Epithelial cell of proximal tubule (primary cell): ENCODE measurements at regions not wholly inside any gene's neighbourhood (a gene's known extent, or its start where the extent isn't known, plus 50 kb on each side); places are given as distances from the start of the nearest gene placed in this dataset.

Experiments
- DNase-seq: peaks from one replicate; pipeline ENCODE4 v3.0.0-alpha.2; 2011; ENCODE audit warnings: low read depth
- H3K4me3 ChIP-seq: 2 replicates; pipeline ENCODE4 v1.5.1; 2011; ENCODE audit warnings: low read depth, mild to moderate bottlenecking, low read length
- CTCF ChIP-seq: conservative IDR thresholded peaks from 2 replicates; pipeline ENCODE4 v1.5.1; 2012; ENCODE audit warnings: low read depth, mild to moderate bottlenecking, low read length

GRCh38 chr6:67252663-67253062, 1382.4 kb upstream of the ADGRB3 start:
- no peak overlapping the region for H3K4me3 ChIP-seq
- no peak for TF ChIP-seq CTCF
- no peak for DNase-seq

DNA sequence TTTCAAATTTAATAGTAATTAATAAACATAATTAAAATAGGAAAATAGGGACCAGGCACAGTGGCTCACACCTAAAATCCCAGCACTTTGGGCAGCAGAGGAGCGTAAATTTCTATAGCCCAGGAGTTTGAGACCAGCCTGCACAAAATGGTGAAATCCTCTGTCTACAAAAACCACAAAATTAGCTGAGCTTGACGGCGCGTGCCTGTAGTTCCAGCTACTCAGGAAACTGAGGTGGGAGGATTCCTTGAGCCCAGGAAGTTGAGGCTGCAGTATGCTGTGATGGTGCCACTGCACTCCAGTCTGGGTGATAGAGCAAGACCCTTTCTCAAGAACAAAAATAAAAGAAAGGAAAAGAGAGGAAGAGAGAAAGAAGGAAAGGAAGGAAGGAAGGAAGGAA, 1387.0 kb upstream of the ADGRB3 start:
- no peak for DNase-seq
- no peak overlapping the region for H3K4me3 ChIP-seq
- TF ChIP-seq CTCF: no peak

DNA sequence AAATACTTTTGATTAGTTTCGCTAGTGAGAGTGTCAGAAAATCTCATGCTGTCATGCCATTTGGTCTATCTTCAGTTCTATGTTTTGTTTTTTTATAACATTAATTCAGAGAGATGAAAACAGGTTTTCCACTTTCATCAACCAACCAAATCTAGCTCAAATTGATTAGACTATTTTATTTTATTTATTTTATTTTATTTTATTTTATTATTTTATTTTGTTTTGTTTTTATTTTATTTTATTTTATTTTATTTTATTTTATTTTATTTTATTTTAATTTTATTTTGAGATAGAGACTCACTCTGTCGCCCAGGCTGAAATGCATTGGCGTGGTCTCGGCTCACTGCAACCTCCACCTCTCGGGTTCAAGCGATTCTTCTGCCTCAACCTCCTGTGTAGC, 1391.0 kb upstream of the ADGRB3 start:
- H3K4me3 ChIP-seq: no peak overlapping the region
- no peak for TF ChIP-seq CTCF
- no peak for DNase-seq

- DNase-seq: no peak
- no peak for TF ChIP-seq CTCF
Measured at GRCh38 chr6:67237277-67237676, 1397.8 kb upstream of the ADGRB3 start.

GRCh38 chr6:67231092-67231491, 1404.0 kb upstream of the ADGRB3 start:
- no peak overlapping the region for H3K4me3 ChIP-seq
- TF ChIP-seq CTCF: no peak
- DNase-seq: no peak

More at GRCh38 chr6:67237277-67237676, 1397.8 kb upstream of the ADGRB3 start:
- no peak overlapping the region for H3K4me3 ChIP-seq

GRCh38 chr6:67224989-67225388, 1410.1 kb upstream of the ADGRB3 start:
- TF ChIP-seq CTCF: no peak
- no peak overlapping the region for H3K4me3 ChIP-seq
- no peak for DNase-seq

GRCh38 chr6:67221226-67221625, 1413.9 kb upstream of the ADGRB3 start:
- no peak for DNase-seq
- H3K4me3 ChIP-seq: no peak overlapping the region
- TF ChIP-seq CTCF: no peak
